ENCODE measurements at regions not wholly inside any gene's neighbourhood (a gene's known extent, or its start where the extent isn't known, plus 50 kb on each side); places are given as distances from the start of the nearest gene placed in this dataset.

- TF ChIP-seq CTCF (IDR thresholded peaks at IDR 0.05; ENCODE audit: low read depth, low read length) = no peak
- Histone ChIP-seq H3K9me3 (ENCODE audit: control insufficient read depth, insufficient read depth, low read length) (no peaks in the 10 kb centered on the region; the same call in 1 of the 2 replicates), H3K27ac (ENCODE audit: low read depth, low read length) (no peak overlapping the region), H3K27me3 (ENCODE audit: control insufficient read depth, insufficient read depth, low read length) (no peaks in the 10 kb centered on the region), H3K4me3 (ENCODE audit: low read depth, low read length) (no peak overlapping the region)
- CTCF ChIA-PET = no interaction called here
- no peak for DNase-seq (ENCODE audit: low read depth, low spot score)
- POLR2A ChIA-PET = no interaction called here
Observed at GRCh38 chr10:118193642-118194041, 146.9 kb upstream of the RAB11FIP2 start.

GRCh38 chr10:118181021-118181420 is 134.3 kb upstream of the RAB11FIP2 start:
- H3K4me3 ChIP-seq (ENCODE audit: low read depth, low read length) = no peak overlapping the region
- POLR2A ChIA-PET = no interaction called here
- CTCF ChIA-PET = interaction anchor here (0.5 kb wide), 1 partner anchor 680 kb away, joined by 7 read pairs; no protein-coding TSS in a partner anchor
- no peak for TF ChIP-seq CTCF (IDR thresholded peaks at IDR 0.05; ENCODE audit: low read depth, low read length)
- no peaks in the 10 kb centered on the region for H3K27me3 ChIP-seq (ENCODE audit: control insufficient read depth, insufficient read depth, low read length)
- no peak overlapping the region for H3K27ac ChIP-seq (ENCODE audit: low read depth, low read length)
- no peak for DNase-seq (ENCODE audit: low read depth, low spot score)
- peaks cover 2% of the 10 kb centered on the region; the same call in 1 of the 2 replicates for H3K9me3 ChIP-seq (ENCODE audit: control insufficient read depth, insufficient read depth, low read length)

- Histone ChIP-seq H3K4me3 (ENCODE audit: low read depth, low read length) (no peak overlapping the region), H3K27ac (ENCODE audit: low read depth, low read length) (no peak overlapping the region), H3K27me3 (ENCODE audit: control insufficient read depth, insufficient read depth, low read length) (no peaks in the 10 kb centered on the region), H3K9me3 (ENCODE audit: control insufficient read depth, insufficient read depth, low read length) (no peaks in the 10 kb centered on the region)
- ChIA-PET POLR2A (no interaction called here), CTCF (no interaction called here)
- no peak for TF ChIP-seq CTCF (IDR thresholded peaks at IDR 0.05; ENCODE audit: low read depth, low read length)
- no peak for DNase-seq (ENCODE audit: low read depth, low spot score)
Observed at GRCh38 chr10:118175148-118175547, 128.4 kb upstream of the RAB11FIP2 start.

GRCh38 chr10:118173296-118173695 is 126.6 kb upstream of the RAB11FIP2 start:
- no peak for TF ChIP-seq CTCF (IDR thresholded peaks at IDR 0.05; ENCODE audit: low read depth, low read length)
- POLR2A ChIA-PET = no interaction called here
- H3K4me3 ChIP-seq (ENCODE audit: low read depth, low read length) = no peak overlapping the region
- no peak for DNase-seq (ENCODE audit: low read depth, low spot score)
- no peaks in the 10 kb centered on the region for H3K27me3 ChIP-seq (ENCODE audit: control insufficient read depth, insufficient read depth, low read length)
- CTCF ChIA-PET = no interaction called here
- H3K9me3 ChIP-seq (ENCODE audit: control insufficient read depth, insufficient read depth, low read length) = no peaks in the 10 kb centered on the region
- H3K27ac ChIP-seq (ENCODE audit: low read depth, low read length) = no peak overlapping the region

GRCh38 chr10:118171861-118172260 is 125.1 kb upstream of the RAB11FIP2 start:
- ChIA-PET POLR2A (no interaction called here), CTCF (no interaction called here)
- Histone ChIP-seq H3K4me3 (ENCODE audit: low read depth, low read length) (no peak overlapping the region), H3K9me3 (ENCODE audit: control insufficient read depth, insufficient read depth, low read length) (no peaks in the 10 kb centered on the region), H3K27me3 (ENCODE audit: control insufficient read depth, insufficient read depth, low read length) (no peaks in the 10 kb centered on the region), H3K27ac (ENCODE audit: low read depth, low read length) (no peak overlapping the region)
- no peak for DNase-seq (ENCODE audit: low read depth, low spot score)
- no peak for TF ChIP-seq CTCF (IDR thresholded peaks at IDR 0.05; ENCODE audit: low read depth, low read length)

Data from AG04450 (cell line).